Stimulated activated naive B cell treated with anti-CD40 and anti-IgM and Interleukin-4, amounts not matched to agents 10 μg/mL and 1 μg/mL and 100 μg/mL, for 72 hours (primary cell): ENCODE measurements at regions not wholly inside any gene's neighbourhood (a gene's known extent, or its start where the extent isn't known, plus 50 kb on each side); places are given as distances from the start of the nearest gene placed in this dataset.

Experiments used
- ATAC-seq, 2 donors: fragments of 150-1000 bp; cut with Tn5 transposase; replicated peaks; 2 replicates each; pipeline ENCODE4 v1.10.0; 2021; ENCODE audit warnings: moderate library complexity in 1 of 2
- DNase-seq: peaks from one replicate; pipeline ENCODE4 v3.0.0; 2021
- H3K27ac Mint-ChIP-seq: one replicate; pipeline ENCODE4 v1.8.0; 2022; ENCODE audit warnings: mild to moderate bottlenecking, mixed read lengths
- H3K27me3 Mint-ChIP-seq, 2 donors: one replicate each; pipeline ENCODE4 v1.8.0; 2022; ENCODE audit warnings: mixed read lengths in 2 of 2
- H3K36me3 Mint-ChIP-seq, 2 donors: one replicate each; pipeline ENCODE4 v1.8.0; 2022; ENCODE audit warnings: mixed read lengths in 2 of 2, mild to moderate bottlenecking in 1 of 2
- H3K4me1 Mint-ChIP-seq, 2 donors: one replicate each; pipeline ENCODE4 v1.8.0; 2022; ENCODE audit warnings: mixed read lengths in 2 of 2, mild to moderate bottlenecking in 1 of 2
- H3K4me3 Mint-ChIP-seq, 2 donors: one replicate each; pipeline ENCODE4 v1.8.0; 2022; ENCODE audit warnings: mild to moderate bottlenecking in 2 of 2, mixed read lengths in 2 of 2, moderate library complexity in 1 of 2
- H3K9me3 Mint-ChIP-seq, 2 donors: one replicate each; pipeline ENCODE4 v1.8.0; 2022; ENCODE audit warnings: mixed read lengths in 2 of 2, mild to moderate bottlenecking in 1 of 2

- H3K27me3 Mint-ChIP-seq, result peaks cover 11 to 14% of the 10 kb centered on the region in 2 donors
- no peaks in the 10 kb centered on the region for H3K4me1 Mint-ChIP-seq
- no peak for ATAC-seq
- DNase-seq, result no peak
- H3K9me3 Mint-ChIP-seq, result peaks cover 0 to 1% of the 10 kb centered on the region in 2 donors
- no peak overlapping the region for H3K27ac Mint-ChIP-seq
- H3K36me3 Mint-ChIP-seq, result no peaks in the 10 kb centered on the region
- H3K4me3 Mint-ChIP-seq, result no peak overlapping the region
These were observed 176.8 kb upstream of the ZNF507 start for GRCh38 chr19:32168606-32169005.

GRCh38 chr19:32171719-32172151 is 173.7 kb upstream of the ZNF507 start:
- Mint-ChIP-seq H3K27ac (no peak overlapping the region), H3K36me3 (no peaks in the 10 kb centered on the region), H3K27me3 (peaks cover 0 to 3% of the 10 kb centered on the region in 2 donors), H3K4me1 (no peaks in the 10 kb centered on the region), H3K4me3 (no peak overlapping the region), H3K9me3 (peaks cover 0 to 3% of the 10 kb centered on the region in 2 donors)
- no peak for DNase-seq
- no peak for ATAC-seq

DNA sequence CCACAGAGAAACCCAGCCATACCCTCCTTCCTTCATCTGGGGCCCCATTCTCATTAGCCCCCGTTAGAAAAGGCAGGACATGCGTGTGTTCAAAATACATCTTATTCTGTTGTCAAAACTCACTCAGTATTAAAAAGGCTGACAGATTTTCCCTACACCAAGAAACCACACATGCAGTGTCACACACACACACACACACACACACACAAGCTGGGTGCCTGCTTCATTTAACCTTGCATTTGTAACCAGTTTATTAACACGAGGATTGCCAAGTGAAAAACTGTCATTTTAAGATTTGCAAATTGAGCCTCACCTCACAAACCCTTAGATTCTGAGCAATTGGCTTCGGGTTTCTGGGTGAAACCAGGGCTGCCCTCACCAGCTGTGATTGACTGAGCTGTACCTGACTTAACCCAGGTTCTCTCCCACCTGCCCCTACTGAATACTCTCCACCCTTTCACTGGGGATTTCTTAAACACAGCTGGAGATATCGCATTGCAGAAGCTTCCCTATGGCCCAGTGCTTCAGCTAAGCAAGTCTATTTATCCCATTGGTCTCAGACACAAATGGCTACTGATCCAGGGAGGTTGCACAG is 172.7 kb upstream of the ZNF507 start:
- Mint-ChIP-seq H3K9me3 (peaks cover 0 to 3% of the 10 kb centered on the region in 2 donors), H3K4me3 (no peak overlapping the region), H3K27ac (no peak overlapping the region), H3K27me3 (peaks cover 0 to 3% of the 10 kb centered on the region in 2 donors), H3K4me1 (no peaks in the 10 kb centered on the region), H3K36me3 (no peaks in the 10 kb centered on the region)
- no peak for DNase-seq
- no peak for ATAC-seq

- DNase-seq (no peak), ATAC-seq (no peak)
- H3K9me3 Mint-ChIP-seq, result peaks cover 0 to 3% of the 10 kb centered on the region in 2 donors
- peaks cover 0 to 3% of the 10 kb centered on the region in 2 donors for H3K27me3 Mint-ChIP-seq
- H3K27ac Mint-ChIP-seq, result no peak overlapping the region
- H3K4me1 Mint-ChIP-seq, result no peaks in the 10 kb centered on the region
- H3K4me3 Mint-ChIP-seq, result no peak overlapping the region
- no peaks in the 10 kb centered on the region for H3K36me3 Mint-ChIP-seq
These were observed 171.6 kb upstream of the ZNF507 start for GRCh38 chr19:32173836-32174235.

GRCh38 chr19:32174386-32175113 is 170.9 kb upstream of the ZNF507 start:
- Mint-ChIP-seq H3K27me3 (peaks cover 0 to 3% of the 10 kb centered on the region in 2 donors), H3K4me3 (no peak overlapping the region), H3K27ac (no peak overlapping the region), H3K36me3 (no peaks in the 10 kb centered on the region), H3K4me1 (no peaks in the 10 kb centered on the region), H3K9me3 (peaks cover 0 to 3% of the 10 kb centered on the region in 2 donors)
- DNase-seq, result no peak
- ATAC-seq, result no peak

DNA sequence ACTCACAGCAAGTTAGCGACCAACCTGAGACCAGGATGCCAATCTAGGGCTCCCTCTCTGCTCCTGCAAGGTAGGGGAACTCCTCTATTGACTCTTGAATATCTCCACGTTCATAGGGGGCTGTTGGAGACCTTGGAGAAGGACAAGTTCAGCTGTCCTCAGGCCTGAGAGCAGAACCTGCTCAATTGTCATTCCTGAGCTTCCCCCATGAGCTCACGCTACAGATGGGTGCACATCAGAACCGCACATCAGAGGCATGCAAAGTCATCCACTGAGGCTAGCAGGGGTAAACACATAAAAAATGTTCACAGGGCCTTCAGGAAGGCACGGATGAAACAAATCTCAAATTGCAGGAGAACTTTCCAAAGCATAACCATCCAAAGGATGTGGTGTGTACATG is 168.8 kb upstream of the ZNF507 start:
- Mint-ChIP-seq H3K4me3 (no peak overlapping the region), H3K4me1 (no peaks in the 10 kb centered on the region), H3K36me3 (no peaks in the 10 kb centered on the region), H3K9me3 (peaks cover 0 to 3% of the 10 kb centered on the region in 2 donors), H3K27me3 (no peaks in the 10 kb centered on the region), H3K27ac (no peak overlapping the region)
- DNase-seq (no peak), ATAC-seq (no peak)

GRCh38 chr19:32177686-32178085 is 167.7 kb upstream of the ZNF507 start:
- H3K36me3 Mint-ChIP-seq, result no peaks in the 10 kb centered on the region
- H3K27me3 Mint-ChIP-seq, result no peaks in the 10 kb centered on the region
- DNase-seq (no peak), ATAC-seq (no peak)
- H3K4me1 Mint-ChIP-seq, result no peaks in the 10 kb centered on the region
- peaks cover 0 to 3% of the 10 kb centered on the region in 2 donors for H3K9me3 Mint-ChIP-seq
- H3K27ac Mint-ChIP-seq, result no peak overlapping the region
- no peak overlapping the region for H3K4me3 Mint-ChIP-seq

- H3K36me3 Mint-ChIP-seq, result no peaks in the 10 kb centered on the region
- ATAC-seq (no peak), DNase-seq (no peak)
These were observed 167.0 kb upstream of the ZNF507 start for GRCh38 chr19:32178401-32178800.

GRCh38 chr19:32178956-32179355 is 166.5 kb upstream of the ZNF507 start:
- Mint-ChIP-seq H3K27me3 (no peaks in the 10 kb centered on the region), H3K4me1 (no peaks in the 10 kb centered on the region), H3K9me3 (peaks cover 0 to 3% of the 10 kb centered on the region in 2 donors), H3K4me3 (no peak overlapping the region), H3K36me3 (no peaks in the 10 kb centered on the region), H3K27ac (no peak overlapping the region)
- DNase-seq (no peak), ATAC-seq (no peak)

More at GRCh38 chr19:32178401-32178800, 167.0 kb upstream of the ZNF507 start:
- Mint-ChIP-seq H3K9me3 (peaks cover 0 to 3% of the 10 kb centered on the region in 2 donors), H3K27me3 (no peaks in the 10 kb centered on the region), H3K27ac (no peak overlapping the region), H3K4me1 (no peaks in the 10 kb centered on the region), H3K4me3 (no peak overlapping the region)

GRCh38 chr19:32181216-32181920 is 164.0 kb upstream of the ZNF507 start:
- no peak for DNase-seq
- no peak for ATAC-seq
- Mint-ChIP-seq H3K27ac (no peak overlapping the region), H3K4me1 (no peaks in the 10 kb centered on the region), H3K36me3 (no peaks in the 10 kb centered on the region), H3K9me3 (peaks cover 7 to 10% of the 10 kb centered on the region in 2 donors), H3K4me3 (no peak overlapping the region), H3K27me3 (no peaks in the 10 kb centered on the region)

DNA sequence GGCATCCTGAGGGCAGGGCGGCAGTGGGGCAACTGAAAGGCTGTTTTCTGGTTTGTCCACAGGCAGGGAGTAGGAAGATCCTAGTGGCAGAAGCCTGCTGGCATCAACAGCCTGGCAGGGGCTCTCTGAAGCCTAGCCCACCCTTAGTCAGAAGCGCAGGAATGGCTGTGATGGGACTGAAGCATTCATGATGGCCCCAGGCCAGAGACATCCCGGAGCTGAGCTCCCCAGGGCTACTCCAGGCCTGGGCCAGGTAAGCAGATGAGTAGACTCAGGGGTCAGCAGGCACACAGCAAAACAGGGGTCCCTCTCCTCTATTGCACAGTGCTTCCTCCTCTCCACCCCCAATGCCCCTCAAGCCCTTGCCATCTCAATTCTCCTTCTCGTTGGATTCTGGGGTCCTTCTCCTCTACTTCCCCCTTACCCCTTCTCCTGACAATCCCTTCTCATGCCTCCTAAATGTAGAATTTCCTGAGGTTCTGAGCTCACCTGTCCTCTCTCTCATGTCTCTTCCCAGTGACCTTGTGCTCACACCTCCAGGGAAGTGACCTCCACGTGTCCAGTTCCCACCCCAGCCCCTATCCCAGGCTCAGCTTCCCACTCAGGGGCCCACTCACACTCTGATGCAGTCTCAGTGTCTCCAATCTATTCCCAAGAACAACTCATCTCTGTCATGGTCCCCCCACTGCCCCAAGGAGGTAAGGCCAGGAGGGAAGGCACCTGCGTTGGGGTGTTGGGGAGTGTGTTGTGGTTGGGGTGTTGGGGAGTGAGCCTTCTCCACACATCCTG is 158.7 kb upstream of the ZNF507 start:
- H3K9me3 Mint-ChIP-seq, result peaks cover 5 to 10% of the 10 kb centered on the region in 2 donors
- ATAC-seq (no peak), DNase-seq (no peak)
- H3K27ac Mint-ChIP-seq, result no peak overlapping the region
- no peak overlapping the region for H3K4me3 Mint-ChIP-seq
- no peaks in the 10 kb centered on the region for H3K4me1 Mint-ChIP-seq
- H3K27me3 Mint-ChIP-seq, result peaks cover 0 to 4% of the 10 kb centered on the region in 2 donors
- no peaks in the 10 kb centered on the region for H3K36me3 Mint-ChIP-seq

GRCh38 chr19:32188921-32189320 is 156.5 kb upstream of the ZNF507 start:
- H3K4me3 Mint-ChIP-seq, result no peak overlapping the region
- no peaks in the 10 kb centered on the region for H3K36me3 Mint-ChIP-seq
- no peak for ATAC-seq
- H3K4me1 Mint-ChIP-seq, result no peaks in the 10 kb centered on the region
- H3K9me3 Mint-ChIP-seq, result peaks cover 18 to 19% of the 10 kb centered on the region in 2 donors
- H3K27me3 Mint-ChIP-seq, result peaks cover 0 to 4% of the 10 kb centered on the region in 2 donors
- DNase-seq, result no peak
- no peak overlapping the region for H3K27ac Mint-ChIP-seq

GRCh38 chr19:32189956-32190706 is 155.3 kb upstream of the ZNF507 start:
- H3K4me3 Mint-ChIP-seq, result no peak overlapping the region
- peaks cover 0 to 4% of the 10 kb centered on the region in 2 donors for H3K27me3 Mint-ChIP-seq
- H3K36me3 Mint-ChIP-seq, result no peaks in the 10 kb centered on the region
- ATAC-seq, result no peak
- peaks cover 16 to 18% of the 10 kb centered on the region in 2 donors for H3K9me3 Mint-ChIP-seq
- DNase-seq, result no peak
- H3K27ac Mint-ChIP-seq, result no peak overlapping the region
- H3K4me1 Mint-ChIP-seq, result no peaks in the 10 kb centered on the region
